ENCODE measurements at regions not wholly inside any gene's neighbourhood (a gene's known extent, or its start where the extent isn't known, plus 50 kb on each side); places are given as distances from the start of the nearest gene placed in this dataset.

GRCh38 chrX:38746102-38746501 is 55.2 kb upstream of the MID1IP1 start:
- TF ChIP-seq SP1 (CRISPR knock-in tag; conservative IDR thresholded peaks at IDR 0.05) (no peak), JUN (CRISPR knock-in tag; IDR thresholded peaks at IDR 0.05) (no peak), HMGA2 (CRISPR knock-in tag; IDR thresholded peaks at IDR 0.05) (no peak)
- TF ChIP-seq, protein P1, sequence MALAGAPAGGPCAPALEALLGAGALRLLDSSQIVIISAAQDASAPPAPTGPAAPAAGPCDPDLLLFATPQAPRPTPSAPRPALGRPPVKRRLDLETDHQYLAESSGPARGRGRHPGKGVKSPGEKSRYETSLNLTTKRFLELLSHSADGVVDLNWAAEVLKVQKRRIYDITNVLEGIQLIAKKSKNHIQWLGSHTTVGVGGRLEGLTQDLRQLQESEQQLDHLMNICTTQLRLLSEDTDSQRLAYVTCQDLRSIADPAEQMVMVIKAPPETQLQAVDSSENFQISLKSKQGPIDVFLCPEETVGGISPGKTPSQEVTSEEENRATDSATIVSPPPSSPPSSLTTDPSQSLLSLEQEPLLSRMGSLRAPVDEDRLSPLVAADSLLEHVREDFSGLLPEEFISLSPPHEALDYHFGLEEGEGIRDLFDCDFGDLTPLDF (CRISPR knock-in tag; IDR thresholded peaks at IDR 0.05), result no peak
- TF ChIP-seq, protein P2, sequence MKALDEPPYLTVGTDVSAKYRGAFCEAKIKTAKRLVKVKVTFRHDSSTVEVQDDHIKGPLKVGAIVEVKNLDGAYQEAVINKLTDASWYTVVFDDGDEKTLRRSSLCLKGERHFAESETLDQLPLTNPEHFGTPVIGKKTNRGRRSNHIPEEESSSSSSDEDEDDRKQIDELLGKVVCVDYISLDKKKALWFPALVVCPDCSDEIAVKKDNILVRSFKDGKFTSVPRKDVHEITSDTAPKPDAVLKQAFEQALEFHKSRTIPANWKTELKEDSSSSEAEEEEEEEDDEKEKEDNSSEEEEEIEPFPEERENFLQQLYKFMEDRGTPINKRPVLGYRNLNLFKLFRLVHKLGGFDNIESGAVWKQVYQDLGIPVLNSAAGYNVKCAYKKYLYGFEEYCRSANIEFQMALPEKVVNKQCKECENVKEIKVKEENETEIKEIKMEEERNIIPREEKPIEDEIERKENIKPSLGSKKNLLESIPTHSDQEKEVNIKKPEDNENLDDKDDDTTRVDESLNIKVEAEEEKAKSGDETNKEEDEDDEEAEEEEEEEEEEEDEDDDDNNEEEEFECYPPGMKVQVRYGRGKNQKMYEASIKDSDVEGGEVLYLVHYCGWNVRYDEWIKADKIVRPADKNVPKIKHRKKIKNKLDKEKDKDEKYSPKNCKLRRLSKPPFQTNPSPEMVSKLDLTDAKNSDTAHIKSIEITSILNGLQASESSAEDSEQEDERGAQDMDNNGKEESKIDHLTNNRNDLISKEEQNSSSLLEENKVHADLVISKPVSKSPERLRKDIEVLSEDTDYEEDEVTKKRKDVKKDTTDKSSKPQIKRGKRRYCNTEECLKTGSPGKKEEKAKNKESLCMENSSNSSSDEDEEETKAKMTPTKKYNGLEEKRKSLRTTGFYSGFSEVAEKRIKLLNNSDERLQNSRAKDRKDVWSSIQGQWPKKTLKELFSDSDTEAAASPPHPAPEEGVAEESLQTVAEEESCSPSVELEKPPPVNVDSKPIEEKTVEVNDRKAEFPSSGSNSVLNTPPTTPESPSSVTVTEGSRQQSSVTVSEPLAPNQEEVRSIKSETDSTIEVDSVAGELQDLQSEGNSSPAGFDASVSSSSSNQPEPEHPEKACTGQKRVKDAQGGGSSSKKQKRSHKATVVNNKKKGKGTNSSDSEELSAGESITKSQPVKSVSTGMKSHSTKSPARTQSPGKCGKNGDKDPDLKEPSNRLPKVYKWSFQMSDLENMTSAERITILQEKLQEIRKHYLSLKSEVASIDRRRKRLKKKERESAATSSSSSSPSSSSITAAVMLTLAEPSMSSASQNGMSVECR (CRISPR knock-in tag; IDR thresholded peaks at IDR 0.05; ENCODE audit: borderline replicate concordance), result no peak
- TF ChIP-seq, protein P3, sequence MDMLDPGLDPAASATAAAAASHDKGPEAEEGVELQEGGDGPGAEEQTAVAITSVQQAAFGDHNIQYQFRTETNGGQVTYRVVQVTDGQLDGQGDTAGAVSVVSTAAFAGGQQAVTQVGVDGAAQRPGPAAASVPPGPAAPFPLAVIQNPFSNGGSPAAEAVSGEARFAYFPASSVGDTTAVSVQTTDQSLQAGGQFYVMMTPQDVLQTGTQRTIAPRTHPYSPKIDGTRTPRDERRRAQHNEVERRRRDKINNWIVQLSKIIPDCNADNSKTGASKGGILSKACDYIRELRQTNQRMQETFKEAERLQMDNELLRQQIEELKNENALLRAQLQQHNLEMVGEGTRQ (CRISPR knock-in tag; IDR thresholded peaks at IDR 0.05), result no peak
- TF ChIP-seq, protein P4, sequence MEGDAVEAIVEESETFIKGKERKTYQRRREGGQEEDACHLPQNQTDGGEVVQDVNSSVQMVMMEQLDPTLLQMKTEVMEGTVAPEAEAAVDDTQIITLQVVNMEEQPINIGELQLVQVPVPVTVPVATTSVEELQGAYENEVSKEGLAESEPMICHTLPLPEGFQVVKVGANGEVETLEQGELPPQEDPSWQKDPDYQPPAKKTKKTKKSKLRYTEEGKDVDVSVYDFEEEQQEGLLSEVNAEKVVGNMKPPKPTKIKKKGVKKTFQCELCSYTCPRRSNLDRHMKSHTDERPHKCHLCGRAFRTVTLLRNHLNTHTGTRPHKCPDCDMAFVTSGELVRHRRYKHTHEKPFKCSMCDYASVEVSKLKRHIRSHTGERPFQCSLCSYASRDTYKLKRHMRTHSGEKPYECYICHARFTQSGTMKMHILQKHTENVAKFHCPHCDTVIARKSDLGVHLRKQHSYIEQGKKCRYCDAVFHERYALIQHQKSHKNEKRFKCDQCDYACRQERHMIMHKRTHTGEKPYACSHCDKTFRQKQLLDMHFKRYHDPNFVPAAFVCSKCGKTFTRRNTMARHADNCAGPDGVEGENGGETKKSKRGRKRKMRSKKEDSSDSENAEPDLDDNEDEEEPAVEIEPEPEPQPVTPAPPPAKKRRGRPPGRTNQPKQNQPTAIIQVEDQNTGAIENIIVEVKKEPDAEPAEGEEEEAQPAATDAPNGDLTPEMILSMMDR (IDR thresholded peaks at IDR 0.05), result no peak
